K562 (cell line): ENCODE measurements at regions not wholly inside any gene's neighbourhood (a gene's known extent, or its start where the extent isn't known, plus 50 kb on each side); places are given as distances from the start of the nearest gene placed in this dataset.

Experiments used
- ATAC-seq: fragments of 200-7000 bp; cut with Tn5 transposase; 3 replicates; pipeline ENCODE4 v1.9.1; 2020; ENCODE audit warnings: moderate library complexity
- BruUV-seq: library from RNA; stranded (reverse); fragments of 400-500 nt; replicated peaks from 2 replicates; lab custom pipeline; 2021; lab: Mats Ljungman, UMichigan
- CTCF ChIA-PET: fragments of 300-600 bp; formaldehyde crosslinking; extraction: SDS; loops from one replicate; lab custom pipeline; 2021; ENCODE audit warnings: low intra/inter-chr PET ratio; lab: Yijun Ruan, JAX
- POLR2A ChIA-PET: fragments of 300-600, 350-650 bp; sonication (Branson Sonifier 250); formaldehyde crosslinking; extraction: SDS; loops from one replicate; lab custom pipeline; 2021; ENCODE audit warnings: antibody characterized with exemption, inconsistent platforms; lab: Yijun Ruan, JAX
- DNase-seq, 4 experiments: peaks; one replicate each; pipeline versions ENCODE4 v3.0.0 to v3.0.0-alpha.2; 2011 to 2018; ENCODE audit warnings: low spot score in 3 of 4, mixed read lengths in 3 of 4; ENCODE audit errors: extremely low read depth in 1 of 4
- FAIRE-seq: peaks from 2 replicates; lab custom pipeline; 2011; peaks lifted over from hg19 to GRCh38; lab: Jason Lieb, UNC
- H2AFZ ChIP-seq: 2 replicates; pipeline ENCODE4 v1.6.0; 2011; ENCODE audit warnings: low read depth, low read length, control low read depth, inconsistent platforms
- H3K27ac ChIP-seq: fragments of 200-600 bp; 3 replicates; pipeline ENCODE4 v1.8.0; 2011; ENCODE audit warnings: low read depth, mild to moderate bottlenecking, control low read depth, inconsistent platforms, low read length, moderate library complexity, mixed read lengths; ENCODE audit errors: extremely low read depth
- H3K27me3 ChIP-seq, 2 experiments: fragments of 300-600 bp in 1 of 2; 2 replicates in 1 of 2; 3 replicates in 1 of 2; pipeline versions ENCODE4 v1.6.0 to v1.8.0; 2011; ENCODE audit warnings: inconsistent platforms in 2 of 2, low read length in 2 of 2, mild to moderate bottlenecking in 1 of 2, mixed read lengths in 1 of 2, moderate library complexity in 1 of 2; ENCODE audit not compliant: control insufficient read depth in 2 of 2, insufficient read depth in 2 of 2
- H3K36me3 ChIP-seq: fragments of 300-600 bp; 3 replicates; pipeline ENCODE4 v1.8.0; 2011; ENCODE audit warnings: mild to moderate bottlenecking, low read length, inconsistent platforms; ENCODE audit not compliant: control insufficient read depth, insufficient read depth
- H3K4me1 ChIP-seq, 2 experiments: fragments of 200-600 bp in 1 of 2; replicated peaks in 1 of 2; 2 replicates in 1 of 2; 3 replicates in 1 of 2; pipeline versions ENCODE4 v1.5.1 to v1.8.0; 2011; ENCODE audit warnings: inconsistent platforms in 2 of 2, low read length in 2 of 2, mild to moderate bottlenecking in 1 of 2, mixed read lengths in 1 of 2, moderate library complexity in 1 of 2; ENCODE audit not compliant: control insufficient read depth in 2 of 2, insufficient read depth in 2 of 2
- H3K4me2 ChIP-seq: 2 replicates; pipeline ENCODE4 v1.6.1; 2011; ENCODE audit warnings: low read length, control low read depth, inconsistent platforms, mixed read lengths; ENCODE audit not compliant: insufficient read depth
- H3K4me3 ChIP-seq: fragments of 200-600 bp; sonication (generic), shearing (Covaris generic); 2 replicates; pipeline ENCODE4 v1.5.1; 2016; ENCODE audit warnings: control low read depth, inconsistent platforms
- H3K79me2 ChIP-seq: fragments of 200-600 bp; 3 replicates; pipeline ENCODE4 v1.8.0; 2011; ENCODE audit warnings: low read length, inconsistent platforms; ENCODE audit not compliant: control insufficient read depth, insufficient read depth
- H3K9ac ChIP-seq, 2 experiments: 2 replicates each; pipeline versions ENCODE4 v1.6.0 to v1.6.1; 2011; ENCODE audit warnings: low read depth in 2 of 2, low read length in 2 of 2, control low read depth in 1 of 2, inconsistent platforms in 1 of 2, mild to moderate bottlenecking in 1 of 2, mixed read lengths in 1 of 2; ENCODE audit not compliant: insufficient read depth in 1 of 2
- H3K9me1 ChIP-seq: one replicate; pipeline ENCODE4 v1.6.0; 2011; ENCODE audit warnings: inconsistent platforms, mild to moderate bottlenecking, low read length, moderate library complexity; ENCODE audit not compliant: control insufficient read depth, insufficient read depth
- H3K9me3 ChIP-seq: replicated peaks from 2 replicates; pipeline ENCODE4 v1.5.1; 2011; ENCODE audit warnings: low read depth, low read length, inconsistent platforms; ENCODE audit not compliant: control insufficient read depth, insufficient read depth
- H4K20me1 ChIP-seq: replicated peaks from 2 replicates; pipeline ENCODE4 v1.6.1; 2011; ENCODE audit warnings: low read length, inconsistent platforms, mixed read lengths; ENCODE audit not compliant: control insufficient read depth, insufficient read depth
- CBFB ChIP-seq: sonication (generic); formaldehyde crosslinking; IDR thresholded peaks from 2 replicates; pipeline ENCODE4 v1.4.0; 2020; ENCODE audit warnings: mild to moderate bottlenecking, missing genetic modification reagents
- FOXM1 ChIP-seq, 2 experiments: fragments of 450-650 bp in 1 of 2; sonication (generic) in 1 of 2; formaldehyde crosslinking in 1 of 2; IDR thresholded peaks; 2 replicates each; pipeline versions ENCODE4 v1.6.1 to v1.9.0; 2017 to 2022; ENCODE audit warnings: low read depth in 2 of 2, mild to moderate bottlenecking in 2 of 2, missing genetic modification reagents in 1 of 2, moderate library complexity in 1 of 2
- GATAD2A ChIP-seq: fragments of 450-650 bp; IDR thresholded peaks from 2 replicates; pipeline ENCODE4 v1.6.1; 2017
- HNRNPUL1 ChIP-seq: fragments of 200-400 bp; formaldehyde crosslinking; IDR thresholded peaks from 2 replicates; pipeline ENCODE4 v1.6.1; 2017; ENCODE audit warnings: low read length
- IRF2 ChIP-seq: sonication (generic); formaldehyde crosslinking; IDR thresholded peaks from 2 replicates; pipeline ENCODE4 v1.8.1; 2022; ENCODE audit warnings: mild to moderate bottlenecking, missing genetic modification reagents
- RBM25 ChIP-seq: fragments of 200-400 bp; formaldehyde crosslinking; IDR thresholded peaks from 2 replicates; pipeline ENCODE4 v1.6.1; 2018; ENCODE audit warnings: low read length, low read depth, moderate library complexity; ENCODE audit not compliant: severe bottlenecking
- RFX7 ChIP-seq: fragments of 250-450 bp; sonication (Bioruptor Pico); IDR thresholded peaks from 2 replicates; pipeline ENCODE4 v1.5.1; 2021; ENCODE audit warnings: mild to moderate bottlenecking
- SRSF9 ChIP-seq: fragments of 200-400 bp; formaldehyde crosslinking; IDR thresholded peaks from 2 replicates; pipeline ENCODE4 v1.6.1; 2017; ENCODE audit warnings: low read depth, low read length, borderline replicate concordance
- TOE1 ChIP-seq, 2 experiments: fragments of 450-650 bp in 1 of 2; sonication (generic) in 1 of 2; formaldehyde crosslinking in 1 of 2; IDR thresholded peaks; 2 replicates each; pipeline versions ENCODE4 v1.7.1 to v1.8.0; 2016 to 2022; ENCODE audit warnings: borderline replicate concordance in 2 of 2, mild to moderate bottlenecking in 2 of 2, antibody characterized with exemption in 1 of 2, inconsistent platforms in 1 of 2, low read depth in 1 of 2, missing genetic modification reagents in 1 of 2, moderate library complexity in 1 of 2
- U2AF1 ChIP-seq: fragments of 200-400 bp; formaldehyde crosslinking; optimal IDR thresholded peaks from 2 replicates; pipeline ENCODE3; 2017; ENCODE audit warnings: mild to moderate bottlenecking, low read depth, low read length, moderate library complexity
- ZNF140 ChIP-seq: fragments of 250-450 bp; sonication (Bioruptor Pico); IDR thresholded peaks from 2 replicates; pipeline ENCODE4 v1.8.0; 2021; ENCODE audit warnings: moderate library complexity, mild to moderate bottlenecking, inconsistent platforms
- ZNF23 ChIP-seq: fragments of 250-450 bp; sonication (Bioruptor Pico); IDR thresholded peaks from 2 replicates; pipeline ENCODE4 v1.4.0; 2020; ENCODE audit warnings: mild to moderate bottlenecking
- ZSCAN32 ChIP-seq: fragments of 450-650 bp; formaldehyde crosslinking; IDR thresholded peaks from 2 replicates; pipeline ENCODE4 v1.4.0; 2020; ENCODE audit warnings: mild to moderate bottlenecking, moderate library complexity
- WGBS: fragments of 100-300 bp; shearing (Covaris generic); methylation state at CpG from one replicate; pipeline ENCODE4 v1.1.6; 2016; ENCODE audit warnings: low coverage, mixed read lengths; ENCODE audit not compliant: insufficient coverage; ENCODE audit errors: missing lambda C conversion rate; 5-methylcytosine and 5-hydroxymethylcytosine counted together
- in situ Hi-C: fragments of 300-500 bp; cut with MboI; formaldehyde crosslinking; loops from 4 replicates; pipeline ENCODE4 v1.15.0; 2018; ENCODE audit warnings: inconsistent platforms, mixed read lengths
- intact Hi-C: fragments of 100-400 bp; cut with micrococcal nuclease; formaldehyde crosslinking; loops from 2 replicates; pipeline ENCODE4 v1.14.2; 2022
- TF ChIP-seq, protein P1 (sequence below), 2 experiments: fragments of 450-650 bp in 1 of 2; sonication (generic) in 1 of 2; formaldehyde crosslinking; conservative IDR thresholded peaks; 2 replicates each; pipeline versions ENCODE4 v1.4.0 to v1.8.1; 2020 to 2022; ENCODE audit warnings: mild to moderate bottlenecking in 1 of 2, missing genetic modification reagents in 1 of 2
- TF ChIP-seq, protein P2 (sequence below), 3 experiments: IDR thresholded peaks in 2 of 3; conservative IDR thresholded peaks in 1 of 3; 2 replicates each; pipeline ENCODE4 v1.5.1; 2011 to 2012; ENCODE audit warnings: low read length in 3 of 3, mild to moderate bottlenecking in 3 of 3, control low read depth in 2 of 3, improper control_type of control experiment in 1 of 3, inconsistent platforms in 1 of 3, low read depth in 1 of 3, mixed read lengths in 1 of 3, moderate library complexity in 1 of 3; ENCODE audit not compliant: insufficient read depth in 2 of 3

DNA sequence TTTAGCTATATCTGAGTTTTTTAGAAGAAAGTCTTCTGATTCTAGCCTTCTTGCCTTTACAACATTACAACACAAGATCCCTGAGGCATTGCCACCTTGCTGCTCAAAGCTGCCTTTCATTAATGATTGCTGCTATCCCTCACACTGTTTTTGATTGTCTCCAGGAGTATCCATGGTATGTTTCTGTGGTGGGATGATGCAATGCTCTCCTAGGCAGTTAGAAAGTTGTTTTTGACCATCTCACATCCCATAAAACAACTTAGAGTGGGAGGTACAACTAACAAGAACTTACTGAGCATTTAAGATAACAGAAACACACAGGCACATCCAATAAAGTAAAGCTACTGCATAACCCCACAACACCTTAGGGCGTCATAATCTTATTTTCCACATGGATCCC lies 1156.0 kb upstream of the LRRTM3 start:
- ChIA-PET POLR2A (no interaction called here), CTCF (no interaction called here)
- no peaks in the 10 kb centered on the region for H3K79me2 ChIP-seq
- in situ Hi-C loops (no loop called here), intact Hi-C loops (no loop called here)
- no peak for DNase-seq
- no peaks in the 10 kb centered on the region for H3K27me3 ChIP-seq
- no peak overlapping the region for H3K27ac ChIP-seq
- H3K9me1 ChIP-seq = no peaks in the 10 kb centered on the region
- no TSS peak for BruUV-seq
- 0% methylated on average over 1 of the region's 1 CpG for WGBS
- no peak overlapping the region for H2AFZ ChIP-seq
- no peaks in the 10 kb centered on the region for H3K36me3 ChIP-seq
- H3K4me3 ChIP-seq = no peak overlapping the region
- no peak for FAIRE-seq
- no peak for ATAC-seq
- H3K4me2 ChIP-seq = no peak overlapping the region
- no peaks in the 10 kb centered on the region; the same call in 1 of the 2 replicates for H3K9me3 ChIP-seq
- H4K20me1 ChIP-seq = no peaks in the 10 kb centered on the region
- H3K4me1 ChIP-seq = no peaks in the 10 kb centered on the region
- no peak overlapping the region for H3K9ac ChIP-seq
- TF ChIP-seq GATAD2A (no peak), ZSCAN32 (CRISPR knock-in tag) (no peak), HNRNPUL1 (no peak), FOXM1 (IDR thresholded peaks at IDR 0.05; ENCODE audit: low read depth) (no peak), FOXM1 (CRISPR knock-in tag; IDR thresholded peaks at IDR 0.05; ENCODE audit: low read depth) (no peak), RBM25 (no peak)

DNA sequence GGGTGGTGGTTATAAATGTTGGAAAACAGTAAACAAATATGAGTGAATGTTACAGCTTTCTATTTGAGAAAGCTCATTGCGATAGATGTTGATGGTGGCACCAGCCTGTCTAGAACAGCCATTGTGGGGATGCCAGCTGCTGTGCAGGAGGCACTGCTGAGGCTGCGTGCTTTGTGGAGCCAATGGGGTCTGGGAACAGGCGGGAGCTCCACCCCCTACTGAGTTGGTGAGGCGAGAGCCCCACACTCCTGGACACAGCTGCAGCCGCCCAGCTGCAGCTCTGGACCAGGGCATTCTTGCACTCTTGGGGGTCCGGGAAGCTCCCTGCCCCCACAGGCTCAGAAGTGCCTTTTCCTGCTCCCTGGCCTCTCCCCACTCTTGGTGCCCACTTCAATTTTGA lies 1147.1 kb upstream of the LRRTM3 start:
- Histone ChIP-seq H3K27me3 (no peaks in the 10 kb centered on the region), H3K4me2 (no peak overlapping the region), H3K4me1 (no peaks in the 10 kb centered on the region), H3K36me3 (no peaks in the 10 kb centered on the region), H3K4me3 (no peak overlapping the region), H3K9me1 (no peaks in the 10 kb centered on the region), H2AFZ (no peak overlapping the region), H3K27ac (no peak overlapping the region), H4K20me1 (no peaks in the 10 kb centered on the region), H3K9ac (no peak overlapping the region), H3K79me2 (no peaks in the 10 kb centered on the region), H3K9me3 (no peaks in the 10 kb centered on the region; the same call in none of the 2 replicates)
- no TSS peak for BruUV-seq
- WGBS = 0% methylated on average over 5 of the region's 6 CpGs
- in situ Hi-C loops = no loop called here
- FAIRE-seq (no peak), DNase-seq (no peak), ATAC-seq (no peak)
- CTCF ChIA-PET = no interaction called here
- intact Hi-C loops = no loop called here
- POLR2A ChIA-PET = no interaction called here
- TF ChIP-seq ZNF140 (no peak), CBFB (CRISPR knock-in tag) (no peak), U2AF1 (no peak), TOE1 (IDR thresholded peaks at IDR 0.05; ENCODE audit: borderline replicate concordance) (no peak), TOE1 (CRISPR knock-in tag; IDR thresholded peaks at IDR 0.05; ENCODE audit: borderline replicate concordance, low read depth) (no peak), RFX7 (CRISPR knock-in tag) (no peak), ZNF23 (CRISPR knock-in tag) (no peak), SRSF9 (no peak), IRF2 (CRISPR knock-in tag) (no peak)
- TF ChIP-seq, protein P1, sequence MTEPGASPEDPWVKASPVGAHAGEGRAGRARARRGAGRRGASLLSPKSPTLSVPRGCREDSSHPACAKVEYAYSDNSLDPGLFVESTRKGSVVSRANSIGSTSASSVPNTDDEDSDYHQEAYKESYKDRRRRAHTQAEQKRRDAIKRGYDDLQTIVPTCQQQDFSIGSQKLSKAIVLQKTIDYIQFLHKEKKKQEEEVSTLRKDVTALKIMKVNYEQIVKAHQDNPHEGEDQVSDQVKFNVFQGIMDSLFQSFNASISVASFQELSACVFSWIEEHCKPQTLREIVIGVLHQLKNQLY (CRISPR knock-in tag; conservative IDR thresholded peaks at IDR 0.05) = no peak
- TF ChIP-seq, protein P2, sequence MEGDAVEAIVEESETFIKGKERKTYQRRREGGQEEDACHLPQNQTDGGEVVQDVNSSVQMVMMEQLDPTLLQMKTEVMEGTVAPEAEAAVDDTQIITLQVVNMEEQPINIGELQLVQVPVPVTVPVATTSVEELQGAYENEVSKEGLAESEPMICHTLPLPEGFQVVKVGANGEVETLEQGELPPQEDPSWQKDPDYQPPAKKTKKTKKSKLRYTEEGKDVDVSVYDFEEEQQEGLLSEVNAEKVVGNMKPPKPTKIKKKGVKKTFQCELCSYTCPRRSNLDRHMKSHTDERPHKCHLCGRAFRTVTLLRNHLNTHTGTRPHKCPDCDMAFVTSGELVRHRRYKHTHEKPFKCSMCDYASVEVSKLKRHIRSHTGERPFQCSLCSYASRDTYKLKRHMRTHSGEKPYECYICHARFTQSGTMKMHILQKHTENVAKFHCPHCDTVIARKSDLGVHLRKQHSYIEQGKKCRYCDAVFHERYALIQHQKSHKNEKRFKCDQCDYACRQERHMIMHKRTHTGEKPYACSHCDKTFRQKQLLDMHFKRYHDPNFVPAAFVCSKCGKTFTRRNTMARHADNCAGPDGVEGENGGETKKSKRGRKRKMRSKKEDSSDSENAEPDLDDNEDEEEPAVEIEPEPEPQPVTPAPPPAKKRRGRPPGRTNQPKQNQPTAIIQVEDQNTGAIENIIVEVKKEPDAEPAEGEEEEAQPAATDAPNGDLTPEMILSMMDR (IDR thresholded peaks at IDR 0.05 in 2 of 3, conservative IDR thresholded peaks at IDR 0.05 in 1 of 3; ENCODE audit: insufficient read depth in 2 of 3, low read depth in 1 of 3, low read length in 3 of 3) = no peak
